ENCODE measurements at regions not wholly inside any gene's neighbourhood (a gene's known extent, or its start where the extent isn't known, plus 50 kb on each side); places are given as distances from the start of the nearest gene placed in this dataset.

DNA sequence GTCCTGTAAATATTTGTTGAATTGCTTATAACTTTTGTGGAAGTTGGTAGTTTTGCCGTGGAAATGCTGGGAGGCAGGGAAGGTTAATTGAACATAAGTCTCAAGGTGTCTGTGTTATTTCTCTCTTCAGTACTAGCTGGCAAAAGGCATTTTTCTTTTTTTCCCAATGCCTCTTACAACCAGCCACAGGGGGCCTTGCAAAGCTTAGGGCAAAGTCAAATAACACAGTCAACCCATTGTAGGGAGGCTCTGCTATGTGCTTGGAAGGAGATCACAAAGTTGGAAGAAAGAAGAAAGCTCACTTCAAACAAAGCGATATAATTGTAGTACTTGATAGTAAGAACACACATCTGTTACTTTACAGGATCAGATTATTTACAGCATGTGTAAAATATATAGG lies 802.6 kb downstream of the PDHA2 start:
- no peaks in the 10 kb centered on the region for H3K9me3 ChIP-seq (ENCODE audit: insufficient read depth, low read depth, low read length)
- no peaks in the 10 kb centered on the region for H3K36me3 ChIP-seq (ENCODE audit: insufficient read depth, low read length)
- H4K20me1 ChIP-seq (ENCODE audit: insufficient read depth, low read length, poor library complexity, severe bottlenecking): no peaks in the 10 kb centered on the region
- no peaks in the 10 kb centered on the region for H3K4me1 ChIP-seq (ENCODE audit: insufficient read depth, low read length, poor library complexity, severe bottlenecking)
- no peaks in the 10 kb centered on the region for H3K79me2 ChIP-seq (ENCODE audit: insufficient read depth, low read length)
- H3K4me3 ChIP-seq (ENCODE audit: low read length, poor library complexity, severe bottlenecking): no peak overlapping the region
- H3K4me2 ChIP-seq (ENCODE audit: low read depth, low read length, poor library complexity, severe bottlenecking): no peak overlapping the region
- no peaks in the 10 kb centered on the region for H3F3A ChIP-seq (ENCODE audit: low read depth)
- no peak overlapping the region for H2AFZ ChIP-seq (ENCODE audit: low read length)
- no peak for TF ChIP-seq CTCF (conservative IDR thresholded peaks at IDR 0.05; ENCODE audit: low read length)
- no peak for TF ChIP-seq EZH2phosphoT487 (IDR thresholded peaks at IDR 0.05; ENCODE audit: borderline replicate concordance)
- H3K9me2 ChIP-seq (replicated peaks; ENCODE audit: low read depth, low read length): no peaks in the 10 kb centered on the region
- H3K27me3 ChIP-seq (ENCODE audit: insufficient read depth, low read length, poor library complexity, severe bottlenecking): no peaks in the 10 kb centered on the region
- H3K9ac ChIP-seq (ENCODE audit: low read depth, low read length, poor library complexity, severe bottlenecking): no peak overlapping the region

GRCh38 chr4:96646146-96646545 lies 806.3 kb downstream of the PDHA2 start:
- no peak overlapping the region for H3K4me3 ChIP-seq (ENCODE audit: low read length, poor library complexity, severe bottlenecking)
- peaks cover 8% of the 10 kb centered on the region for H3K4me1 ChIP-seq (ENCODE audit: insufficient read depth, low read length, poor library complexity, severe bottlenecking)
- H3K9me2 ChIP-seq (replicated peaks; ENCODE audit: low read depth, low read length): no peaks in the 10 kb centered on the region
- H3K4me2 ChIP-seq (ENCODE audit: low read depth, low read length, poor library complexity, severe bottlenecking): no peak overlapping the region
- no peak overlapping the region for H3K9ac ChIP-seq (ENCODE audit: low read depth, low read length, poor library complexity, severe bottlenecking)
- no peaks in the 10 kb centered on the region for H4K20me1 ChIP-seq (ENCODE audit: insufficient read depth, low read length, poor library complexity, severe bottlenecking)
- H3F3A ChIP-seq (ENCODE audit: low read depth): no peaks in the 10 kb centered on the region
- H3K79me2 ChIP-seq (ENCODE audit: insufficient read depth, low read length): no peaks in the 10 kb centered on the region
- no peak for TF ChIP-seq CTCF (conservative IDR thresholded peaks at IDR 0.05; ENCODE audit: low read length)
- no peak for TF ChIP-seq EZH2phosphoT487 (IDR thresholded peaks at IDR 0.05; ENCODE audit: borderline replicate concordance)
- no peak overlapping the region for H2AFZ ChIP-seq (ENCODE audit: low read length)
- H3K9me3 ChIP-seq (ENCODE audit: insufficient read depth, low read depth, low read length): no peaks in the 10 kb centered on the region
- H3K36me3 ChIP-seq (ENCODE audit: insufficient read depth, low read length): no peaks in the 10 kb centered on the region
- no peaks in the 10 kb centered on the region for H3K27me3 ChIP-seq (ENCODE audit: insufficient read depth, low read length, poor library complexity, severe bottlenecking)

DNA sequence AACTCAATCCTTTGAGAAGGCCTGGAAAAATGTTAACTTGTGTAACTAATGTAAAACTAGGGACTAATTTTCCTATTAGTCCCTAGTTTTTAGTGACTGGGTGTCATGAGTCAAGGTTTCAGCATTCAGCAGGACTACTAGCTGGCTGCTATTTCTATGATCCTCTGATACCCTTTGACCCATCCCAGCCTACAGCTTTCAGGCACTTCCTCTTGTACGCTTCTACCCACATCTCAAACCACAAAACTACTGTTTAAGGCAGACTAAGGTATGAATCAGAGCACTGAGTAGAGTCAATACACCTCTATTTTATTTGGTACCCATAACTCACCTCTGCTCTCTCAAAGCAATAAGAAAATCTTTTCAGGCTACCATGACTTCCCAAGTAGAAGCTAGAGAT lies 809.6 kb downstream of the PDHA2 start:
- Histone ChIP-seq H2AFZ (ENCODE audit: low read length) (no peak overlapping the region), H3K9me3 (ENCODE audit: insufficient read depth, low read depth, low read length) (no peaks in the 10 kb centered on the region; the same call in 1 of the 2 replicates), H3K9ac (ENCODE audit: low read depth, low read length, poor library complexity, severe bottlenecking) (no peak overlapping the region), H3K36me3 (ENCODE audit: insufficient read depth, low read length) (no peaks in the 10 kb centered on the region), H3K79me2 (ENCODE audit: insufficient read depth, low read length) (no peaks in the 10 kb centered on the region), H3K4me1 (ENCODE audit: insufficient read depth, low read length, poor library complexity, severe bottlenecking) (peaks cover 8% of the 10 kb centered on the region), H3K9me2 (replicated peaks; ENCODE audit: low read depth, low read length) (no peaks in the 10 kb centered on the region), H3K4me3 (ENCODE audit: low read length, poor library complexity, severe bottlenecking) (no peak overlapping the region), H3F3A (ENCODE audit: low read depth) (no peaks in the 10 kb centered on the region), H4K20me1 (ENCODE audit: insufficient read depth, low read length, poor library complexity, severe bottlenecking) (no peaks in the 10 kb centered on the region), H3K27me3 (ENCODE audit: insufficient read depth, low read length, poor library complexity, severe bottlenecking) (no peaks in the 10 kb centered on the region), H3K4me2 (ENCODE audit: low read depth, low read length, poor library complexity, severe bottlenecking) (no peak overlapping the region)
- TF ChIP-seq EZH2phosphoT487 (IDR thresholded peaks at IDR 0.05; ENCODE audit: borderline replicate concordance) (no peak), CTCF (conservative IDR thresholded peaks at IDR 0.05; ENCODE audit: low read length) (no peak)
